ENCODE measurements at regions not wholly inside any gene's neighbourhood (a gene's known extent, or its start where the extent isn't known, plus 50 kb on each side); places are given as distances from the start of the nearest gene placed in this dataset. TPM values are rescaled to one million over a fixed set of nuclear protein-coding genes. Genes with fewer than 3 reads are reported as not detected.

DNA sequence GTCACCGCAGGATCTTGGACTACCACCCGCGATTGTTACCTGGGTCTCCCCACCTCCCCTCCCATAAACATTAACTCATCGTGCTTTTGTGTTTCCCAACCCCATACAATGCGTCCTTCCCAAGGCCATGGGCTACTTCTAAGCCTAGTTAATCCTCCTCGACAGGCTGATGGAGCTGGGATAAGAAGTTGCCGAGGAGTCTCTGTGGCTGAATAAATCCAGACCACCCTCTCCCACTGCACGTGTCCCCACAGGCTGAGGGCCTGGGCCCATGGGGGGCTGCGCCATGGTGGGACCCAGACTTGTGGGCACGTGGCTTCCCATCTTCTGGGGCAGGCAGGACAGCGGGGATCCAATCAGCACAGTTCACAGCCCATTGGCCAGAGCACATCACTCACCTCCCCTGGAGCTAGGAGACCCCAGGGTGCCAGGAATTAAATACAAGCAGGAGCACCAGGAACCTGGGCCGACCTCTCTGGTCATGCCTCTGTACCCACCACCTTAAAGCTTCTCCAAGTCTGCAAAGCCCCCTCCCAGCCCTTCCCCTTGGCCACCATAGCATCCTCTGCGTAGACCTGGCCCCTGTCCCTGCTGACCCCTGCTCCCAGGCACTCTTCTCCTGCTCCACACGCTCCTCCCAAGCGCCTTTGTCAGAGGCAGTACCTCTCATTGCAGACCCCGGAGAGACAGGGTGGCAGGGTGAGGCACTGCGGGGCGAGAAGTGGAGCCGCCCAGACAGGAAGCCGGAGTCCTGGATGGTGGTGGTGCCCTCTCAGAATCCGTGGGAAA is 51.0 kb upstream of the ID2 start:
- Histone ChIP-seq H3K23ac (ENCODE audit: low read depth, low read length, poor library complexity) (peak overlapping the region; percentile 67), H2AFZ (ENCODE audit: low read length) (no peak overlapping the region), H2BK15ac (ENCODE audit: low read length) (peak overlapping the region; percentile 32), H3K27me3 (ENCODE audit: control insufficient read depth in 3 of 3, insufficient read depth in 3 of 3, low read depth in 1 of 3, low read length in 3 of 3) (no peaks in the 10 kb centered on the region), H3K4me2 (ENCODE audit: insufficient read depth, low read length, poor library complexity, severe bottlenecking) (no peak overlapping the region), H3K27ac (replicated peaks; ENCODE audit: low read length) (no peak overlapping the region), H3K14ac (ENCODE audit: low read length) (no peak overlapping the region), H2BK120ac (ENCODE audit: low read depth, low read length) (peak overlapping the region; percentile 53), H2AK5ac (ENCODE audit: low read depth, low read length) (peak overlapping the region; percentile 24), H3K9ac (ENCODE audit: low read depth, low read length, poor library complexity) (no peak overlapping the region), H3K9me3 (replicated peaks in 1 of 2; ENCODE audit: control insufficient read depth in 2 of 2, insufficient read depth in 1 of 2, low read depth in 1 of 2, low read length in 2 of 2) (peaks cover 0 to 2% of the 10 kb centered on the region in 2 donors), H4K8ac (ENCODE audit: low read depth, low read length) (no peak overlapping the region), H3K4me1 (ENCODE audit: control insufficient read depth in 2 of 2, insufficient read depth in 1 of 2, low read depth in 1 of 2, low read length in 2 of 2) (peaks cover under 1 to 3% of the 10 kb centered on the region in 2 donors), H3K36me3 (replicated peaks in 1 of 2; ENCODE audit: control insufficient read depth in 2 of 2, insufficient read depth in 2 of 2, low read length in 2 of 2) (no peaks in the 10 kb centered on the region), H3K4me3 (ENCODE audit: low read length in 2 of 2) (no peak overlapping the region), H3K4ac (ENCODE audit: low read length) (no peak overlapping the region), H3K18ac (ENCODE audit: low read length) (peak overlapping the region; percentile 87), H4K91ac (ENCODE audit: low read depth, low read length, poor library complexity) (peak overlapping the region; percentile 42), H3K79me1 (ENCODE audit: low read depth, low read length) (no peaks in the 10 kb centered on the region), H2BK5ac (ENCODE audit: low read length) (peak overlapping the region; percentile 76), H2BK12ac (ENCODE audit: low read length) (peak overlapping the region; percentile 99)
- WGBS, 2 donors (ENCODE audit: extremely low coverage in 2 of 2, insufficient read length in 2 of 2, insufficient replicate concordance in 1 of 2): no CpG with 5 or more reads among the region's 21 CpGs
- no peak for DNase-seq (ENCODE audit: low spot score)

DNA sequence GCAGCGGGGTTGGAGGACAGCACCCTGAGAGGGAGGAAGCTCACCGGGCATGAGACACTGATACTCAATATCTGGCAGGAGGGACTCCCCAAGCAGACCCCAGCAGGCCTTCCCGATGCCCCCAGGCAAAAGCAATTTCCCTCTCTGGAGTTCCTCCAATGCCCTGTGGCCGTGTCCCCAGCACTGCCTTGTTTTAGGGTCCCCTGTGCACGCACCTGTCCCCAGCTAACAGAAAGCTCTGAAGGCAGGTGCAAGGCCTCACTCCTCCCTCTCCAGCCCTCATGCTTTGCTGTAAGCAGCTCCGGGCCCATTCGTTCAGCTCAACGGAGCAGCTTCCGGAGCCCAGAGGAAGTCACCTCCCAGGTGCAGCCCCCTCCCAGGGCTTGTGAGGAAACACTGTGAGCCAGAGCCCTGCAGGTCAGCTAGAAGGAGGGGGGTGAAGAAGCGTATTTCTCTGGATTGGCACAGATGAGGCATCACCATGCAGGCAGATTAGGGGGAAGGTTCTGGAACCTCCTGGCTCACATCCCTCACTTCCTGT is 50.3 kb upstream of the ID2 start:
- no peaks in the 10 kb centered on the region for H3K36me3 ChIP-seq (replicated peaks in 1 of 2; ENCODE audit: control insufficient read depth in 2 of 2, insufficient read depth in 2 of 2, low read length in 2 of 2)
- H3K4me3 ChIP-seq (ENCODE audit: low read length in 2 of 2): no peak overlapping the region
- peak overlapping the region; percentile 88 for H2BK120ac ChIP-seq (ENCODE audit: low read depth, low read length)
- WGBS, 2 donors (ENCODE audit: extremely low coverage in 2 of 2, insufficient read length in 2 of 2, insufficient replicate concordance in 1 of 2): no CpG with 5 or more reads among the region's 10 CpGs
- H2BK15ac ChIP-seq (ENCODE audit: low read length): peak overlapping the region; percentile 32
- H3K4me1 ChIP-seq (ENCODE audit: control insufficient read depth in 2 of 2, insufficient read depth in 1 of 2, low read depth in 1 of 2, low read length in 2 of 2): peaks cover 6 to 9% of the 10 kb centered on the region in 2 donors
- H3K23ac ChIP-seq (ENCODE audit: low read depth, low read length, poor library complexity): peak overlapping the region; percentile 67
- H3K18ac ChIP-seq (ENCODE audit: low read length): peak overlapping the region; percentile 87
- H3K9ac ChIP-seq (ENCODE audit: low read depth, low read length, poor library complexity): no peak overlapping the region
- no peak overlapping the region for H2AFZ ChIP-seq (ENCODE audit: low read length)
- H3K4ac ChIP-seq (ENCODE audit: low read length): no peak overlapping the region
- no peak overlapping the region for H3K27ac ChIP-seq (replicated peaks; ENCODE audit: low read length)
- H3K4me2 ChIP-seq (ENCODE audit: insufficient read depth, low read length, poor library complexity, severe bottlenecking): no peak overlapping the region
- peak overlapping the region; percentile 99 for H2BK12ac ChIP-seq (ENCODE audit: low read length)
- H4K8ac ChIP-seq (ENCODE audit: low read depth, low read length): no peak overlapping the region
- peaks cover 0 to 2% of the 10 kb centered on the region in 2 donors for H3K9me3 ChIP-seq (replicated peaks in 1 of 2; ENCODE audit: control insufficient read depth in 2 of 2, insufficient read depth in 1 of 2, low read depth in 1 of 2, low read length in 2 of 2)
- H4K91ac ChIP-seq (ENCODE audit: low read depth, low read length, poor library complexity): no peak overlapping the region
- DNase-seq (ENCODE audit: low spot score): no peak
- no peak overlapping the region for H3K14ac ChIP-seq (ENCODE audit: low read length)
- H2BK5ac ChIP-seq (ENCODE audit: low read length): peak overlapping the region; percentile 76
- peak overlapping the region; percentile 24 for H2AK5ac ChIP-seq (ENCODE audit: low read depth, low read length)
- no peaks in the 10 kb centered on the region for H3K79me1 ChIP-seq (ENCODE audit: low read depth, low read length)
- no peaks in the 10 kb centered on the region for H3K27me3 ChIP-seq (ENCODE audit: control insufficient read depth in 3 of 3, insufficient read depth in 3 of 3, low read depth in 1 of 3, low read length in 3 of 3)

Small RNAs in the stretch of these regions (small RNA-seq; reads per million reads assigned to genes)
- gene AC092580.3 (ENCODE audit: insufficient read depth): not detected
- not detected for gene RNU6ATAC37P (ENCODE audit: insufficient read depth)
- not detected for gene SNRPEP5 (ENCODE audit: insufficient read depth)

All from neuronal stem cell (in vitro differentiated cells).